ENCODE measurements at regions not wholly inside any gene's neighbourhood (a gene's known extent, or its start where the extent isn't known, plus 50 kb on each side); places are given as distances from the start of the nearest gene placed in this dataset.
A peak's percentile ranks its signal among the peaks of the same experiment; 100 is the strongest.

DNA sequence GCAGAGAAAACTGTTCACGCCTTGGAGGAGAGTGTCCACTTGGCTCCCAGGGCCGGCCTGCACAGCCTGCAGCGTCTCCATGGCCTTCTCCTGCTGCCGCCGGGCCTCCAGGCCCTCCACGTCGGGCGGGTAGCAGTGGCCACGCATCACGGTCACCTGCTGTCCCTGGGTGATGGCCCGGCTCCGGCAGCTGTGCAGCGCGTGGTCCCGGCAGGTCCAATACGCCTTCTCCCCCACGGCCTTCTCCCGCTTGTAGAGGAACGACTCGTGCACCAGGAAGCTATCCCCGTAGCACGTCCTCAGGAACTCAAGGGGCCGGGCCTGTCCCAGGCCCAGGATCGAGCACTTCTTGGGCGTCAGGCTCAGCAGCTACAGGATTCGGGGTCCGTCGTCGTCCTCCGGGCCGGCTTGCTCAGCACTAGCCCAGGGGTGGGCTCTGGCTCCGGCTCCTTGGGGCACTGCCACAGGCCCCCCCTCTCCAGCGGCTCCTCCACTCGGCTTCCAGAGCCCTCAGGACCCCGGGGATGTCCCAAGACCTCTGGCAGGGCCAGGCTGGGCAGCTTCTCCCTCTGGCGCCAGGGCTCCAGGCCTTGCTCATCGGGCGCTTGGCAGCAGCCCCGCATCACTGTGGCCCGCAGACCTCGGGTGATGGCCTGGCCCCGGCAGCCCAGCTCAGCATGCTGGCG lies 83.6 kb upstream of the FXR1 start:
- no peak for DNase-seq (ENCODE audit: low read depth)
- no peak overlapping the region for H3K4me3 ChIP-seq (replicated peaks; ENCODE audit: low read depth, low read length)

DNA sequence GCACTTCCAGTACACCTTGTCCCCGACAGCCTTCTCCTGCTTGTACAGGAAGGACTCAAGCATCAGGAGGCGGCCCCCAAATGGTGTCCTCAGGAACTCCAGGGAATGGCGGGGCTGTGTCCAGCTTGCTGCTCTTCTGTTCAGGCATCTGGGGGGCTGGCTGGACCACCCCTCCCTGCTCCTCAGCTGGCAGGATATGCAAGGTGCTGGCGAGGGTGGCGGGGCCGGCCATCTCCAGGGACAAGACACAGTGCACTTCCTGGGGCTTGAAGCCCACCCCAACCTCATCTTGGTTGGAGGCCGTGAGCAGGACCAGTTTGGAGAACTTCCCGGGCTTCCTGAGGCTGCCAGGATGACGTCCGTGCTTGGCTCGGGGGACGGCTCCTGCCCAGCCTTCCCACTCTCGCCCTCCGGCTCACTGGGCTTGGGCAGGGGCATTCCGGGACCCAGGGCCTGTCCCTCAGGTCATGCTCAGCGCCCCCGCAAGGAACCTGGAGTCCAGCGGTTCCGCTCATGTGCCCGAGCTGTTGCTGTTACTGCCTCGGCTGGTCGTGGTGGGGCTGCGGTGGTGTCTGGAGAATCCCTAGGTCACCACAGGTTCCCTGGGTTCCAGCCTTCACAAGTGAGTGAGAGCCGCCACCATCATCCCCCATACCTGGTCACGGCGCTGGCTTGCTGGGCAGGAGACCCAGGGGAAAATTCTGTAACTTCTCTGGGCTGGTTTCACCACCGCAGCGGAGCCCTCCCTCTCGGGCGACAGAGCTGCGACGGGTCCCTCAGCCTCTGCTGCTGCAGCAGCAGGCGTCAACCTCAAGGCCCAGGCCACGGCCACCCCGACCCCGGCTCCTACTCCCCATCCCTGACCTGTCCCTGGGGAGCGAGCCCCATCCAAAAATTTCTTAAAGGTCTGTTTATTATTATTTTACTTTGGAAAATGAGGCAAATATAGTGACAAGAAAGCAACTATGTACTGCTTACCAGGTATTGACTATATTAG lies 82.8 kb upstream of the FXR1 start:
- TF ChIP-seq, protein P1, sequence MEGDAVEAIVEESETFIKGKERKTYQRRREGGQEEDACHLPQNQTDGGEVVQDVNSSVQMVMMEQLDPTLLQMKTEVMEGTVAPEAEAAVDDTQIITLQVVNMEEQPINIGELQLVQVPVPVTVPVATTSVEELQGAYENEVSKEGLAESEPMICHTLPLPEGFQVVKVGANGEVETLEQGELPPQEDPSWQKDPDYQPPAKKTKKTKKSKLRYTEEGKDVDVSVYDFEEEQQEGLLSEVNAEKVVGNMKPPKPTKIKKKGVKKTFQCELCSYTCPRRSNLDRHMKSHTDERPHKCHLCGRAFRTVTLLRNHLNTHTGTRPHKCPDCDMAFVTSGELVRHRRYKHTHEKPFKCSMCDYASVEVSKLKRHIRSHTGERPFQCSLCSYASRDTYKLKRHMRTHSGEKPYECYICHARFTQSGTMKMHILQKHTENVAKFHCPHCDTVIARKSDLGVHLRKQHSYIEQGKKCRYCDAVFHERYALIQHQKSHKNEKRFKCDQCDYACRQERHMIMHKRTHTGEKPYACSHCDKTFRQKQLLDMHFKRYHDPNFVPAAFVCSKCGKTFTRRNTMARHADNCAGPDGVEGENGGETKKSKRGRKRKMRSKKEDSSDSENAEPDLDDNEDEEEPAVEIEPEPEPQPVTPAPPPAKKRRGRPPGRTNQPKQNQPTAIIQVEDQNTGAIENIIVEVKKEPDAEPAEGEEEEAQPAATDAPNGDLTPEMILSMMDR (IDR thresholded peaks at IDR 0.05; ENCODE audit: low read length, missing control alignments): no peak
- H3K4me3 ChIP-seq (replicated peaks; ENCODE audit: low read depth, low read length): no peak overlapping the region
- DNase-seq (ENCODE audit: low read depth): no peak

More for the DNA sequence above, 83.6 kb upstream of the FXR1 start:
- TF ChIP-seq, protein P1 (IDR thresholded peaks at IDR 0.05; ENCODE audit: low read length, missing control alignments): no peak

DNA sequence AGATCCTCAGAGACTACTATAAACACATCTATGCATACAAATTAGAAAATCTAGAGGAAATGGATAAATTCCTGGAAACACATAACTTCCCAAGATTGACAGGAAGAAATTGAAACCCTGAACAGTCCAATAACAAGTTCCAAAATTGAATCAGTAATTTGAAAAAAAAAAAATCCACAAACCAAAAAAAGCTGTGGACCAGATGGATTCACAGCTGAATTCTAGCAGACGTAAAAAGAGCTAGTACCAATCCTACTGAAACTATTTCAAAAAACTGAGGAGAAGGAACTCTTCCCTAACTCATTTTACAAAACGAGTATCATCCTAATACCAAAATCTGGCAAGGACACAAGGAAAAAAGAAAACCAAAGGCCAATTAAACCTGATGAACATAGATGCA lies 77.0 kb upstream of the FXR1 start:
- TF ChIP-seq, protein P1 (IDR thresholded peaks at IDR 0.05; ENCODE audit: low read length, missing control alignments): no peak
- no peak overlapping the region for H3K4me3 ChIP-seq (replicated peaks; ENCODE audit: low read depth, low read length)

DNA sequence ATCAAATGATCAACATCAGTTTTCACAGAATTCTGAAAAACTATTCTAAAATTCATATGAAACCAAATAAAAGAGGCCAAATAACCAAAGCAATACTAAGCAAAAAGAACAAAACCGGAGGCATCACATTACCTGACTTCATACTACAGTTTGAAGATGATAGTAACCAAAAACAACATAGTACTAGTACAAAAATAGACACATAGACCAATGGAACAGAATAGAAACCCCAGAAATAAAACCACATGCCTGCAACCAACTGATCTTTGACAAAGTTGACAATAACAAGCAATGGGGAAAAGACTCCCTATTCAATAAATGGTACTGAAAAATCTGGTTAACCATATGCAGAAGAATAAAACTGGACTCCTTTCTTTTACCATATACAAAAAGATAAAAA lies 75.7 kb upstream of the FXR1 start:
- H3K4me3 ChIP-seq (replicated peaks; ENCODE audit: low read depth, low read length): no peak overlapping the region
- no peak for DNase-seq (ENCODE audit: low read depth)
- TF ChIP-seq, protein P1 (IDR thresholded peaks at IDR 0.05; ENCODE audit: low read length, missing control alignments): no peak

More for the DNA sequence above, 77.0 kb upstream of the FXR1 start:
- DNase-seq (ENCODE audit: low read depth): no peak

DNA sequence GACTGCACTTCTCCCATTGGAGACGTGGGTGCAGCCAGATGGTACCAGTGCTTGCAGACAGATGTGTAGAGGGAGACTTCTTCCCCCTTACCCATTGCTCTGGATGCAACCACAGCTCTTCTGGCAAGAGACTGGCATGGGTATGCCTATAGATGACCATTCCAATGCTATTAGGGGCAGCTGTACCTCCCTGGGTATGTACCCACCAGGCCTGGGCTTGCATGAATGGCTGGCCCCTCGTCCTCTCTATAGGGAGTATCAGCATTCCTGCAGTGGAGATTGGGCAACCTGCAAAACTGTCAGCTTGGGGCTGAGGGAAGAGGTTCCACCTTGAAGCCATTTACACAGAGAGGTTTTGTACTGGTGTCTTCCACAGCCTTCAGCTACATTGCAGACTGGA lies 57.6 kb upstream of the FXR1 start:
- TF ChIP-seq, protein P1 (IDR thresholded peaks at IDR 0.05; ENCODE audit: low read length, missing control alignments): no peak
- no peak overlapping the region for H3K4me3 ChIP-seq (replicated peaks; ENCODE audit: low read depth, low read length)
- DNase-seq (ENCODE audit: low read depth): no peak

DNA sequence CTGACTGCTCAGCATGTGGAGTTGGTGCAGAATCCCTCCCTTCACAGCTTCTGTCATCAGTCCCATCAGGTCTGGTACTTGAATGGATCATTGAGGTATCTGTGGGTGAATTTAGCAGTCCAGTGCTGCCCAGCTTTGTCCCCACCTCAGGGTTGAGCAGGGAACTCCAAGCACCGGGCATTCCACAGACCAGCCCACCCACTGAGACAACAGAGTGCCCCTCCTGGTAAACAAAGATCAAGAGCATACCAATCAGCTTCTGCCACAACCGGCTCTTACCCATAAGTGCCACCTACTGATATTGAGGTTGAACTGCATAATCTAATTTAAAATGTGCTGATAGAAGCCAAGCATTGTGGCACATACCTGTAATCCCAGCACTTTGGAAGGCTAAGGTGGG lies 57.1 kb upstream of the FXR1 start:
- no peak overlapping the region for H3K4me3 ChIP-seq (replicated peaks; ENCODE audit: low read depth, low read length)
- TF ChIP-seq, protein P1 (IDR thresholded peaks at IDR 0.05; ENCODE audit: low read length, missing control alignments): peak; percentile 2
- DNase-seq (ENCODE audit: low read depth): peak; percentile 3
